NCI-H345 (cell line): ENCODE measurements at regions not wholly inside any gene's neighbourhood (a gene's known extent, or its start where the extent isn't known, plus 50 kb on each side); places are given as distances from the start of the nearest gene placed in this dataset.

Experiments
- DNase-seq: peaks from one replicate; lab custom pipeline; 2025; lab: John Stamatoyannopoulos, UW

DNA sequence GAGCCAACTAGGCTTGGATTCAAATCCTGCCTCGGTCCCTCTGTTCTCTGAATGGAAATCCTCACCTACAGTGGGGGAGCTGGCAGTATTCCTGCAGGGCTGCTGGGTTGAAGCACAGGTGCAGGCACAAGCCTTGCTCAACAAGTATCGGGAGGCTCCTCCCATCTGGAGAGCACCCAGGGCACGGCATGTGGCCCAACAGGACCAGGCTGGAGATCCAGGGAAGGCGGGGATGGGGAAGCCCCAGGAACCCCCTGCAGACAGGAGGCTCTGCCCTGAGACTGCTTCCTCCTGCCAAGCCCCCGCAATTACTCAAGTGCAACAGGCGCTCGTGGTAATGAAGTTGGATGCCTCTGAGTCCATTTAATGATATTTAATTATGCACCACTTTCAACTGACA is 128.0 kb upstream of the VSTM2B start:
- peak; percentile 90 for DNase-seq

DNA sequence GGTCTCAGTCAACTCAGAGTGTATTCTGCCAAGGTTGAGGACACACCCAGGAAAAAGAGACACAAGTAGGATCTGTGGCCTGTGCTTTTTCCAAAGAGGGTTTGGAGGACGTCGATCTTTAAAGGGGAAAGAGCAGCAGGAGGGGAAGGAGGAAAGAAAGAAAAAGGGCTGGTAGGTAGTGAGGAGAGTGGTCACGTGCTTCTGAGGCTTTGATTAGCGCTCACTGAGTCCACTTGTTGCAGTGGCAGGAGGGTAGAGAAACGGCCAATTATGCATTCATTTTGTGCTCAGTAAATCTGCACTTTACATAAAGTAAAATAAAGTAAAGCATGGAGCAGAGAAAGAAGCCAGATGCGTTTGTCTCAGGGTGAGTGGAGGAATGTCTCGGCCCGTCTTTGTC is 126.0 kb upstream of the VSTM2B start:
- DNase-seq = peak; percentile 39

DNA sequence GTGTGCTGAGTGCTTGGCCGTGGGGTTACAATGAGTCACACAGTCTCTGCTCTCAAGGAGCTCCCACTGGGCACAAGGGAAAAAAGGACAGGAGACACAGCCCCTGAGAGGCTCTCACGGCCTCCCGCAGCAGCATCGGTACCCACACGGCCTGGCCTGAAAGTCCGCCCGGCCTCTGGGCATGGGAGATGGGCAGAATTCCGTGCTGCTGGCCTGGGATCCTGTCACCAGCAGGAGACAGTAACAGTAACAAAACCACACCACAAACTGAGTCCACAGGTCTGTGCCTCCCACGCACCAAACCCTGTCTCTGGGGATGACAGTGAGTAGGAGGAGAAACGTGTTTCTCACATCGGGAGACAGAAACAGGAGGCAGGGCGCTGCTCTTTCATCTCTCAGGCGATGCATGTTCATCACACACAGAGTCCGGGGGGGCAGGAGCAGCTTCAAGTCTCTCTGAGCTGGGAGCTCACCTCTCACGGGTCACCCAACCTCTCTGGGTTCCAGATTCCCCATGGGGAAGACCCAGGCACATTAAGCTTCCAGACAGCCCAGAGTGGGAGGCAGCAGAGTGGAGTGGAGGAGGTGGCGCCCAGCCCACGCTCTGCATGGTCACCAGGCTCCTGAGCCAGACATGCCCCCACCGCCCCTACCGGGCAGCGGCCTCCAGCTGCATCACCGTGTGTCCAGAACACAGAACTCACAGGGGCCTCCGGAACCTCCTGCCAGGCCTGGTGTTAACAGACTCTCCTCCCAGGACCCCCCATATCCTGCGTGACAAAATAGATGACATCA is 124.7 kb upstream of the VSTM2B start:
- no peak for DNase-seq

DNA sequence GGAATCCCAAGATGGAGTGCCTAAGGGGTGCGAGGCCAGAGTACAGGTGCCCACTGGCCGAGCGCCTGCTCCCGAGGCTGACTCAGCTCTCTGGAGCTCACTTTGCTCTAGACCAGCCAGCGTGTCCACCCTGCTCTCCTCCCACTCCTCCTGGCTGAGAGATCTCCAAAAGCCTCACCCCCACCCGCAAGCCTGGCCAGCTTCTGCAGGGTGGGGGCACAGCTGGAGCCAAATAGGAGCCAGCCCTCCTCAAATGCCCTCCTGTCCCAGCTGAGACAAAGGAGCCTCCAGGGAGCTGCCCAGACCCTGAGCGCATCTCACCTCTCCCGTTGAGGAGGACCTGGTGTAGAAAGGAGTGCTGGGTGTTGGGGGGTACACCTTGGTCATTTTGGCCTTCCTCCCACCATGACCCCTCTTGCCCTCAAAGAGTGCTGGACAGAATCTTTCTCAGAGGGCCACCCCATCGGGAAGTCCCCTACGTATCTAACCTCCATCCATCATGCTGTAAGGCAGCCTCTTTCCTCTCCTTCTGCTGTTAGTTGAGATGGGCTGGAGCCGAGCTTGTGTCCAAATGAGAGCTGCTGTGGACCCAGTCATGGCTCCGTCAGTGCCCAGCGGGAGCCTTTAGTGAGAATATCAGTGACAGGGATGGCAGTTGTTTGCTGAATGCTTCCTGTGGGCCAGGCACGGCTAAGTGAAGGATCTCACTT is 123.9 kb upstream of the VSTM2B start:
- peak; percentile 80 for DNase-seq

DNA sequence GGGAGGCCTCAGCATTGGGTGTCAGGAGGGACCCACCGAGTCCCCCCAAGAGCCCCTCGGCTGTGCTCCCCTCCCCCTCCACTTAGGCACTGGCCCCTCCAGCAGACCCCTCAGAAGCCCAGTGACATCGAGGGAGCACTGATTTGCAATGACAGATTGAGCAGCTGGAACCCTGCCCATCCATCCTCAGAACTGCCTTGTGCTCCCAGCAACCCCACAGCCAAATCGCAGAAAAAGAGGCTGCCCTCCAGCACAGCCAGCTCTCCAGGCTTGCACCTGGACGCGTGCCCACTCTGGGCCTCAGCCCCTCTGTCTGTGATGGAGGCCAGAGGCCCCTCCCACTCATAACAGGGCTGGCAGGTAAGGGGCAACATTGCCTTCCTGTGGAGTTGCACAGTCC is 123.2 kb upstream of the VSTM2B start:
- DNase-seq = peak; percentile 93

DNA sequence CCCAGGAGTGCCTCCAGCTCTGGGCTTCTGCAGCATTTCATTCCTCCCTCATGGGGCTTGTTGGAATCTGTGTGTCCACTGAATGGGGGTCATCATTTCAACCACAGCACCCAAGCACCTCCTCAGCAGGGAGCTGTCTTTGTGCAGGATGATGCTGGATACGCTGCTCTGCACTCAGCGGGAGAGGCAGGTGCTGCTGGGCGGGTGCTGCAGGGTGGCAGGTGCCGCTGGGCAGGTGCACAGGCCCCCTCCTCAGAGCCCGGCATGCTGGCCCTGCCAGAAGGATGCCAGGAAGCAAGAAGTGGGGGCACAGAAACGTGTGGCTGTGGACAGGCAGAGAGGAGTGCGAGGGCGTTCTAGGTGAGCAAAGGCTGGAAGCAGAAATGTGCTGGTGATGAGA is 121.8 kb upstream of the VSTM2B start:
- peak; percentile 99 for DNase-seq

DNA sequence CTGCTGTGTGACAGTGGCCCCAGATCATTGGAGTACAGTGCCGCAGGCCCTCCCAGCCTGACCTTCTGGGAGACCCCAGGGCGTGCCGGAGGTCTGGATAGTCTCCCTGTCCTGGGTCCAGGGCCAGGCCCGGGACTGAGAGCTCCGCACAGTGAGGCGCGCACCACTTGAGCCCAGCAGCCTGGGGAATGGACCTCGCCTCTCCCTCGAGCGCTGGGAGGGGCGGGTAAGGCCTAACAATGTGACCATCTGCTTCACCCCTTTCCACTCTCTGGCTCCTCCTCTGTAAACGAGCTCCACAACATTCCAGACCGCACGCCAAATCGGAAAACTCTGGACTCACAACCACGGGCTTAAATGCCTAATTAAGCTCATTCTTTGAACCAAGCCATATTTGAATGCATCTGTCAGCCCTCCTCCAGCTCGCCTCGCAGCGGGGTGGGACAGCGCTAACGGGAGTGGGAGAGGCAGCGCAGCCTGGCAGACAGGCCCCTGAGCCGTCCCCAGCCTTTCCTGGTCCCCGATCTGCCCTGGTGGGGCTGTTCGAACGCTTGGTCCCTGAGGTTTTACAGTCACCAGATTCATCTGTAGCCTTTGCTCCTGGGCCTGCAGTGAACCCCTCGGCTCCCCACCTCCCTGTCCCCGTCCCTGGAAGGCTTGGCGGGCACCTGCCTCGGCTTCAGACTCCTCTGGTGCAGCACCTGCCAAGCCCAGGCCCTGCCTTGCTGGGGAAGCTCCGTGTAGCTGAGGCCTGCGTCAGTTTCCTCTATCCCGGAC is 120.7 kb upstream of the VSTM2B start:
- DNase-seq = peak; percentile 99

DNA sequence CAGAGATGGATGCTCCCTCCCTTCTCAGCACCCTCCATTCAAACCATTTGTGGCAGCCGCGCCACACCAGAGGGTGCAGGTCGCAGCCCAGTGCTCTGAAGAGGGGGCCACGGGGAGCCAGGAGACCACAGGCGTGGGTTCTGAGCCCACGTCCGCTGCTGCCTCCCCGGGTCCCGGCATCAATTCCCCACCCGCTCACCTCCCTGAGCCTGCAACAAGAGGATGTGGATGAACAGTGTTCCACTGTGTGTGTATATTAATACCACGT is 120.1 kb upstream of the VSTM2B start:
- no peak for DNase-seq

DNA sequence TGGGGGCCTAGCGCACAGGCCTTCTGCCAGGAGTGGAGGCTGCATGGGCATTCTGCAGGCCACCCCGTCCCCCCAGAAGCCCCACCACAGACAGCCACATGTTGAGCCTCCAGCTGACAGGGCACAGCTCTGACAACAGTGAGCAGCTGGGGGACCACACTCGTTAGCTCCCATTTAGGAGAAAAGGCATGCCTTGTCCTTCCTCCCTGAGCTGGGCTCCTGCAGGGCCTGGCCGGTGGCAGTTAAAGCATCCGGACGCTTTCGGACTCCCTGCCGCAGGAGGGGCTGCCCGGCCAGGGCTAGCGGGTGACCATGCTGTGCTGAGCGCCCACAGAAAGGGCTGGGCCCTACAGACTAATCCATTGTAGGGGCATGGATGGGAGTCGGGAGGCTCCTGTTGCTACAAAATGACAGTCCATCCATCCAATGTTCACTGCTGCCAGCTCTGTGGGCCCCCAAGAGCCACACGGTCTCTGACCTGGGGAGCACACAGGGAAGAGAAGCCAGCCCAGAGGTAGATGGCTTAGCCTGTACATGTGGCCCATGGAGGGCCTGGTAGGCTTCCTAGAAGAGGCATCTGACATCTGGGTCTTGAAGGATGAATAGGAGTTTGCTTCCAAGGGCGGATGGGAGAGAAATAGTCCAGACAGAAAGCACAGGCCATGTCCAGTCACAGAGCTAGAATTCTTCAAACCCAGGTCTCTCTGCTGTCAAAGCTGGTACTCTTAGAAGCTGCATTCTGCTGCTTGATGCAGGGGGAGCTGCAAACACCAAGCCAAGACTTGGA is 116.5 kb upstream of the VSTM2B start:
- DNase-seq = no peak

DNA sequence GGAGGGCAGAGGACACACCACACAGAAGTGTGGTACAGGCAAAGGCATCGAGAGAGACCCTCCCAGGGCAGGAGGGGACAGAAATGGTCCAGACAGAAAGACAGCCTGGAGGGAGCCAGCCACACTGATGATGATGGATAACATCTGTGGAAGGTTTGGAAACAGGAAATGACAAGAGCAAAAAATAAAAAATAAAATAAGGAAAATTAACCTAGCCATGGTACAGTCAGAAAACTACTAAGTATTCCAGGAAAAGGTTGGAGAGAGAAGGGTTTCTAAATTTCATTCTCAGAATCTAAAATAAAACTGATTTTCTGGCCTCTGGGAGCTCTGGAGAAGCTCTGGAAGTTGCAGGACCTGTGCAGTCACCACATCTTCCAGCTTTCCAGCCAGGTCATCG is 115.2 kb upstream of the VSTM2B start:
- no peak for DNase-seq

DNA sequence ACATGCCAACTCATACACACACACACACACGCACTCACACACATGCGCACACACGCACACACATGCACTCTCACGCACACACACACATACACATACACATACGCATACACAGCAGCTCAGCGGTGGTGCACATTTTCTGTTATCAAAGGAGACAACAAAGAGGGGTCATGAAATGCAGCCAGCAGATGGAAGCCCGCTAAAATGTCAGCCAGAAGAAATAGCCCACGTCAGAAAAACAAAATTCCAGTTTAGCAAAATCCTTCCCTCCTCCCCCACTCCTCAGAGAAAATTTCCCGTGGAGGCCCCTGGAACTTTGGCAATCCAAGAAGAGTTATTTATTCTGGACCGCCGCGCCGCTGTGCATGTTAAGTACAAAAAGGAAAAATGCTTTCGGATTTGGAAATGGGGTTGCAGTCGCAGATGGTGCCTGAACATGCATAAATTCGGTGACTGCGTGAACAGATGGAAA is 114.6 kb upstream of the VSTM2B start:
- DNase-seq = no peak

DNA sequence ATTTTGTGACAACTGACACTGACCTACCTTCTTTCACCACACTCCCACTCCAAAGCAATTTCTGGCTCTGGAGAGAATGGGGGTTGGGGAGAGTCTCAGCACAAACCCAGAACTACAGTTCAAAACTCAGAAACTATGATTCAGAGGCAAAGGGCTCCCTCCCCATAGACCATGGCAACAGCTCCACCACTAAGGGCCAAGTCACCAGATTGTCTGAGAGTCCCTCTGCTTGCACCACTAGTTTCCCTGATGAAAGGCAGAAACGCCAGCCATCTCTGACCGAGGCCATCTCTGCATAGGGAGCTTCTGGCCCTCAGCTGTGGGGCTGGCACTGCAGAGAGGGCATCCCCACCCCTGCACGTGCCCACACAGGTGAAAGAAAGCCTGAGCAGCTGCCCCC is 112.4 kb upstream of the VSTM2B start:
- DNase-seq = no peak

DNA sequence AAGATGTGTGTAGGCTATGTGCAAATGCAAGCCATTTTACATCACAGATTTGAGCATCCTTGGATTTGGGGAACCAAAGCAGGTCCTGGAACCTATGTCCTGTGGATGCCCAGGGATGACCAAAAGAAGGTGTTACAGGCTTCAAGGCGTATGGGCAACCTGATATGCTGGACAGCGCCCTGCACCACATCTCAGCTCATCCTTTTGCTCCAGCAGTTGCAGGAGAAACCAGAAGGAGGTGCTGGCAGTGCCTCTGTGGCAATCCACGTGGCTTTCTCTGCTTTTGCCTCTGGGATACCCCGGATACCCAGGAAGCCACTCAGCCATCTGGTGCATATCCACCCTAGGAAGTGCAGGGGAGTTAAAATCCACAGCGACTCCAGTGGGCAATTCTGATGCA is 110.3 kb upstream of the VSTM2B start:
- no peak for DNase-seq

DNA sequence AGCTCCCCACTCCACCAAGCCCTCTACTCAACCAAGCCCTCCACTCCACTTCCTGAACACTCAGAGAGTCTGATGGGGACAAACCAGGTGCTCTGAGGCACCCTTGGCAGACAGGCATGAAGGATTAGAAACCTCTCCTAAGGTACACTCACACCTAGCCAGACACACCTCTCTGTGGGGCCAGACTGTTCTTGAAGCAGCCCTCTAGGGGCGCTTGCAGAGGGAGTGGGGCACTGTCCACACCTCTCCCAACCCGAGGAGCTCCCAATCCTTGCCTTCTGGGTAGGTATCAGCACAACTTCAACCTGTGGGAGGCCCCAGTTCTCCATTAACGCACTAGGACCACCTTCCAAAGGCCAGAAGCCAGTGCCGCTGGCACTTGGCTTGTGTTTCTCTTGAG is 108.7 kb upstream of the VSTM2B start:
- DNase-seq = no peak

DNA sequence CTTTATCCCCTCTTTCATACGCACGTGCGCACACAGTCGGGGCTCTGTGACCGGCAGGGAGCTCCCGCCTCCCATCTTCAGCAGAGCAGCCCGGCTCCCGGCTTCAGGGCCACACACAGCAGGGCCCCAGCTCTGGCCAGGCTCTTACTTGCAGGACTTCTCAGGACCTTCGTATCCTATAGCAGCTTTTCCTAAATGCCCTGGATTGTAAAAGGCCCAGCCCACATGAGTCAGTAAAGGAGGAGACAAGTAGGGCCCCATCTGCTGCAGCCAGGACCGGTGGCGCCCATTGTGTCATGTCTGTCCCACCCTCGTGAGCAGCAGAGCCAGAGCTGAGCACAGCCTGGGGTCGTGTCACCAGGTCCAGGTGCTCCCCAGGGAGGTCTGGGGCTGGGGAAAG is 107.6 kb upstream of the VSTM2B start:
- no peak for DNase-seq

DNA sequence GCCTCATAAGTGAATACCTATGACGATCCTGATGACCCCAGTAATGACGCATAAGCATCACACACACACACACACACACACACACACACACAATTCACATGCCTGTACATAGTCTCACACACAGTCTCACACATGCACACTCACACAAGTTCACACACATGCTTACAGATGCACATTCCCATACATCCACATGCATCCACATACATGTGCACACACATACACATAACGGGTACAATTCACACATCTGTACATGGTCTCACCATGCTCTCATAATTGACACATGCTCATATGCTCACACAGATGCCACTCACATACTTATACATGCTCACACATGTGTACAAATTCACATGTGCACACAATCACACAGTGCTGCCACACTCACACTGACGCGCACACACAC is 105.7 kb upstream of the VSTM2B start:
- DNase-seq = no peak

DNA sequence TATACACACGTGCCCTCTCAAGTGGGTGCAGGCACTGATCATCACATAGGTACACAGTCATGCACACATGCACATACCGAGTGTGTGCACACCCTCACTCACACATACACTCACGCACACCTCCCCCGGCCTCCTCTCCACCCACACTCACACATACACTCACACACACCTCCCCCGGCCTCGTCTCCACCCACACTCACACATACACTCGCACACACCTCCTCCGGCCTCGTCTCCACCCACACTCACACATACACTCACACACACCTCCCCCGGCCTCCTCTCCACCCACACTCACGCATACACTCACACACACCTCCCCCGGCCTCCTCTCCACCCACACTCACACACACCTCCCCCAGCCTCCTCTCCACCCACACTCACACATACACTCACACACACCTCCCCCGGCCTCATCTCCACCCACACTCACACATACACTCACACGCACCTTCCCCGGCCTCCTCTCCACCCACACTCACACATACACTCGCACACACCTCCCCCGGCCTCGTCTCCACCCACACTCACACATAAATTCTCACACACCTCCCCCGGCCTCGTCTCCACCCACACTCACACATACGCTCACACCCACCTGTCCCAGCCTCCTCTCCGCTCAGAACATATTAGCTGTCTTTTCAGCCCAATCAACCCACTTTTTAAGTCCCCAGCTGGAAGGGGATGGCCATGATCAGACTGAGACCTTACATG is 105.2 kb upstream of the VSTM2B start:
- DNase-seq = no peak

DNA sequence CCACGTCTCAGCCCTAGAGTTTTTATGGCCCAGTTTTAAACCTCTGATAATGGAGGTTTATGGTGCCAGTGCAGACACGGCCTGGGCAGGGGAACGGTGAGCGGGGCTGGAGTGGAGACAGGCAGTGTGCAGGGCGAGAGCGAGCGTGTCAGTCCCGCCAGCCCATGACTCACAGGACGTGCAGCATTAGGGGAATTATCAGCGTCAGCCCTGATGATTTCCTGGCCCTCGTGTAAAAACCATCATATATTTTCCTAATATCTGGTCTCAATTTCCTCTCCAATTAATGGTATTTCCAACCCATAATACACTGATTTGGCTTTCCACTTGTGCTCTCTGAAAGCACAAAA is 104.6 kb upstream of the VSTM2B start:
- no peak for DNase-seq

DNA sequence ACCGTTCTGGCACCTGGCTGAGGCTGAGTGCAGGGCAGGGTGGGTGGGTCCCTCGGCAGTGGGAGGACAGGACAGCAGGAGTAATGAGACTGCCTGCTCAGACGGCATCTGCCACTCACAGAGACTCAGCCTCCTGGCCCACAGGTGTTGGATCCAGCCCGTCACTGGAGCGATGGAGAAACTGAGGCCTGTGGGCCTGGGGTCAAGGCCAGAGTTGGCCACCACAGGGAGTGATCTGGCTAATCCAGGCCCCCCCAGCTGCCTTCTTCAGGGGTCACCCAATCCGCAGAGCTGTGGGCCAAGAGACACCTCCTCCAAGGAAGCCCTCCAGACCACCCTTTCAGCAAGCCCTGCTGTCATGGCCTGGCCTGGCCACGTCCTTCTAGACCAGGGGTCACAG is 103.7 kb upstream of the VSTM2B start:
- no peak for DNase-seq

DNA sequence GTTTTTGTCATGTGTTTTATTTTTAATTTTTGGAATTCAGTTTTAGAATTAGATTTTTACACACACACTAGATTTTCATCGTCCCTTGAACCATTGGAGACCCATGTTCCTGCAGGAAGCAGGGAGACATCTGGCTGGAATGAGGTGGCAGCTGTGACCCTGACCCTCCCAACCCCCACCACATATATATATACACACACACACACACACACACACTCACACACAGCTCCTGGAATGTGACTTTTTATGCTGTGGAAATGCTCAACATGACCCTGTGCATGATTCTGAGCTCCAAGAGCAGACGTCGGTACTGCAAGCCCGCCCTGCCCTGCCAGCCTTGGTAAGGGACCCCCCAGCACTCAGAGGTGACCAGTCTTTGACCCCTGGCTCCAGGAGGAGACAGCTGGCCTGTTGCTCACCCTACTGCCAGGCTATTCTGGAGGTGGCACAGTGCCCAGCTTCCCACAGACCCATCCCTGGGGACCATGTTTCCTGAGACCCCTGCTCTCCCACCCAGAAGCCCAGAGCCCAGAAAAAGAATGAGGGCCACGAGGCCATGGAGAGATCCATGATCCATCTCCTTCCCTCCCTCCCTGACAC is 103.2 kb upstream of the VSTM2B start:
- DNase-seq = no peak

DNA sequence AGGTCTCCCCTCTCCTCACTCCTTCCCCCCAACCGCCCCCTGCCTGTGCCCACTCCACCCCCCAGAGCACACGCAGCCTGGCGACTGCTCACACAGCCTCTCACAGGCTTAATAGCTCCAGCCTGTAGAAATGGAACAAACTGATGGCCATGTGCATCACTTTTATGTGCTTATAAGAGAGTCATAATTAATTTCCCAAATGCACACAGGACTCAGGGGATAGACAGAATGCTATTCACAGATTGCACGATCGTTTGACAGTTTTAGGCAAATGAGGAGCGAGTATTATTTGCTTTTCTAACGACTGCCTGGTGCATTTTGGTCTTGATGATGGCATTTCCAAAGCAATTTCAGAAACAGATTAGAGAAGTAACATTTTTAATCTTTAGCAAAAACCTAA is 97.7 kb upstream of the VSTM2B start:
- DNase-seq = no peak
